C4-2B (cell line): ENCODE measurements at regions not wholly inside any gene's neighbourhood (a gene's known extent, or its start where the extent isn't known, plus 50 kb on each side); places are given as distances from the start of the nearest gene placed in this dataset.

ENCODE experiments used
- H3K27ac ChIP-seq: fragments of 450-650 bp; 2 replicates; pipeline ENCODE4 v1.5.1; 2017
- ZFX ChIP-seq: fragments of 450-650 bp; IDR thresholded peaks from 2 replicates; pipeline ENCODE4 v1.6.1; 2017
- TF ChIP-seq, protein P1 (sequence below): fragments of 450-650 bp; conservative IDR thresholded peaks from 2 replicates; pipeline ENCODE4 v1.5.1; 2017; ENCODE audit warnings: mild to moderate bottlenecking

DNA sequence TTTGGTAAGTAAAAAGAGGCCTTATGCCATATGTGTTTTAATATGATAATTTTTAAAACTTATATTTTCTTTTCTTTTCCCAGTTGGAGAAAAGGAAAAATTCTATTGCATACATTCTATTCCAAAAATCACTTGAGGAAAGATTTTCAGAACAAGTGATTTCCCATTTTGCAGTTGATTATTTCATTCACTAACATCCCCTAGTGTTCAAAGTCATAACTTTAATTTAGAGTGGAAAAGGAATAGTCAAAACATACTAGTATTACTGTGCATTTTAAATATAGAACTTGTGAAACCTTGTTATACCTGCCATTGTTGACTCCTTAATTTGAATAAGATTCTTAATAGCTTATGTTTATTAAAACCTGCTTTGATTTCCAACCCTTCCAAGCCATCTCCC, 1157.6 kb upstream of the ADGRL4 start:
- TF ChIP-seq, protein P1, sequence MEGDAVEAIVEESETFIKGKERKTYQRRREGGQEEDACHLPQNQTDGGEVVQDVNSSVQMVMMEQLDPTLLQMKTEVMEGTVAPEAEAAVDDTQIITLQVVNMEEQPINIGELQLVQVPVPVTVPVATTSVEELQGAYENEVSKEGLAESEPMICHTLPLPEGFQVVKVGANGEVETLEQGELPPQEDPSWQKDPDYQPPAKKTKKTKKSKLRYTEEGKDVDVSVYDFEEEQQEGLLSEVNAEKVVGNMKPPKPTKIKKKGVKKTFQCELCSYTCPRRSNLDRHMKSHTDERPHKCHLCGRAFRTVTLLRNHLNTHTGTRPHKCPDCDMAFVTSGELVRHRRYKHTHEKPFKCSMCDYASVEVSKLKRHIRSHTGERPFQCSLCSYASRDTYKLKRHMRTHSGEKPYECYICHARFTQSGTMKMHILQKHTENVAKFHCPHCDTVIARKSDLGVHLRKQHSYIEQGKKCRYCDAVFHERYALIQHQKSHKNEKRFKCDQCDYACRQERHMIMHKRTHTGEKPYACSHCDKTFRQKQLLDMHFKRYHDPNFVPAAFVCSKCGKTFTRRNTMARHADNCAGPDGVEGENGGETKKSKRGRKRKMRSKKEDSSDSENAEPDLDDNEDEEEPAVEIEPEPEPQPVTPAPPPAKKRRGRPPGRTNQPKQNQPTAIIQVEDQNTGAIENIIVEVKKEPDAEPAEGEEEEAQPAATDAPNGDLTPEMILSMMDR, result peak; percentile 31
- no peak for TF ChIP-seq ZFX
- H3K27ac ChIP-seq, result no peak overlapping the region

DNA sequence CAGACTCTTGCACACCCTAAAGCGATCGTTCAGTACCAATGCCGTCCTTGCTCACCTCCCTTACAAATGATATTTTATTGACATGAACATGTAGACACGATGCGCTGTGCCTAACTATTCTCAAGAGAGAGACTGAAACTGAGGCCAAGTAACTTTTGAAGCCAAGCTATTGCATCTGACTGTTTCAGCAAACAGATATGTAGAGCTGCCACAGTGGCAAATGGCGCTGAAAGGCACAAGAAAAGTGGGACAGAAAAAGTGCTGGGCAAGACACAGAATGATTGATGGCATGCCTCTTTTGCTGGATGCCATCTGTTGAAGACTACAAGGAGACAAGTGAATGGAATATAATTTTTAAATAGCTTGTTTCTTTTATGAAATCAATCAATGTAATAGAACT, 1157.2 kb upstream of the ADGRL4 start:
- no peak overlapping the region for H3K27ac ChIP-seq
- TF ChIP-seq, protein P1, result no peak
- TF ChIP-seq ZFX, result no peak

DNA sequence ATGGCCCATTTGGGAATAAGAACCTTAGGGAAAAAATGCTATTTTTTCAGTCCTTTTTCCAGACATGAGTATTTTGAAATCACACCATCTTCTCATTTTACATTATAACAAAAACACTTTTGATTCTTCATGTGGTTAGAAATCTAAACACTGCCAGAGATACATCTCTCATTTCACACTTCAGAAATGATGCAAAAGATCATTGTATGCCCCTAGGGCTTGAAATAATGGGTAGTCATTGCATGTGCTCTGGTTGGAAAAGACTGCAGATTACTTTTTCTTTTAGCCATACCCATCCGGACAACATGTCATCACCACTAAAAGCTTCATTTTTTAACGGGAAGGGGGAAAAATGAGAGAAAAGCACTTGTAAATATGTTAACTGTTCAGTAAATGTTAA, 1152.2 kb upstream of the ADGRL4 start:
- TF ChIP-seq, protein P1, result no peak
- no peak overlapping the region for H3K27ac ChIP-seq

DNA sequence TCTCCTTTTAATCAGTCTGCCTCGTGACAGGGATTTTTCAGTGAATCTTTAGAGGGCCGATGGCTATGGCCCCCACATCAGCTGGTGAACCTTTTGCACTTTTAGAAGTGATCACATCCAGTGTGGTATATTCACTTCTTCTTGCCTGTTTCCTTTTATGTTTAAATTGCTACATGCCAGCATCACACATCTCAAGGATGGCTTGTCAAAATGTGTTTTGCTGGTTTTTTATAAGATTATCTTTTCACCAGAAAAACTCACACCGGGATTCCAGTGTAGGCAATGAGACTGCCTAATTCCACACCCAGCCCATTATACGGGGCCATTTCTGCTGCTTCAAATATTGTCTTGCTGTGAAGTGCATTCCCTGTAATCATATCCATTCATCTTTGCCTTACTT, 1151.7 kb upstream of the ADGRL4 start:
- no peak overlapping the region for H3K27ac ChIP-seq
- no peak for TF ChIP-seq ZFX
- TF ChIP-seq, protein P1, result no peak

DNA sequence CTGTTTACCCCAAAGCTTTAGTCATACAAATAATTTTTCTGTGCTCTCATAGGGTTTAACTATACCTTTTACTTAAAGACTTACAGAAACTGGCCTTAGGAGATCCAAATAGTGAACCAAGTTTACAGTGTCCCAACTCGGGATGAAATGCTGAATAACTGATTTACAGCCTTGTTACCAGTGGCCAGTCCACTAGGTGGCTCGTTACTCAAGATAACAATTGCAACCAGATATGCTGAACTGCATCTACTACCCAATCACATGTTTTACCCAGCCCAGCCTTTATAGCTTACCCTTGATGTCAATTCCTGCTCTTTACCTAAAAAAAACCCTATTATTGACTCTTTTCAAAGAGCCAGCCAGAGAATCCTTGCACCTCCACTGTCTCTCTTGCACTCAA, 1148.8 kb upstream of the ADGRL4 start:
- TF ChIP-seq ZFX, result no peak
- TF ChIP-seq, protein P1, result peak; percentile 63
- H3K27ac ChIP-seq, result no peak overlapping the region

DNA sequence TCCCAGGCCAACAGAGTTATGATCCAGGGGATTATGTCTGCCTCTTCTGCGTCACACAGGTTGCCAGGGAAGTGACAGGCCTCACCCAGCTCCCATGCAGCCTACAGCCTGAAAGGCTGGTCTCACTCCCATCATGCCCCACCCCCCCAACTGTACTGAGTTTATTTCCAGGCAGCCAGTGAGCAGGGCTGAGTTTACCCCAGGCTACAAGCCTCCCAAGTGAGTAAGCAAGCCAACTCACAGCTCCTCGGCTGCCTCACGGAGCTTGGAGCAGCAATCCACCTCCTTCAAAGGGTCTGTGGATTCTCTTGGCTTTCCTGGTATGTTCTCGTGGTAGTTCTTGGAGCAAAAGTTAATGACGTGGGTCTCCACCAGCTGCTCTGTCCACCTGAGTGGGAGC, 1147.6 kb upstream of the ADGRL4 start:
- H3K27ac ChIP-seq, result no peak overlapping the region
- TF ChIP-seq ZFX, result no peak
- TF ChIP-seq, protein P1, result no peak

DNA sequence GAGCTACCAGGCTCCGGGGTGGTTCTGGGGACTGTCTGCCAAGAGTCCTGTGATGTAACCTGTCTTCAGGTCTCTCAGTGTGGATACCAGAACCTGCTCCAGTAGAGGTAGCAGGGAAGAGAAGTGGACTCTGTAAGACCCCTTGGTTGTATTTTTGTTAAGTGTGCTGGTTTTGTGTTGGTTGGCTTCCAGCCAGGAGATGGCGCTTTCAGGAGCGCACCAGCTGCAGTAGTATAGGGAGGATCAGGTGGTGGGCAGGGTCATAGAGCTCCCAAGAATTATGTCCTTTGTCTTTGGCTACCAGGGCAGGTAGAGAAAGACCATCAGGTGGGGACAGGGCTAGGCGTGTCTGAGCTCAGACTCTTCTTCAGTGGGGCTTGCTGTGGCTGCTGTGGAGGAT, 1147.2 kb upstream of the ADGRL4 start:
- H3K27ac ChIP-seq, result no peak overlapping the region
- no peak for TF ChIP-seq ZFX
- TF ChIP-seq, protein P1, result no peak
